Hindlimb muscle (tissue), 1 donor: ENCODE measurements at regions not wholly inside any gene's neighbourhood (a gene's known extent, or its start where the extent isn't known, plus 50 kb on each side); places are given as distances from the start of the nearest gene placed in this dataset.

Experiments
- DNase-seq: peaks from one replicate; pipeline ENCODE4 v3.0.0-alpha.2; 2013

GRCh38 chr7:88700725-88701124, 58.8 kb upstream of the ZNF804B start:
- DNase-seq, result no peak

- no peak for DNase-seq
Measured at GRCh38 chr7:88694207-88694606, 65.3 kb upstream of the ZNF804B start.

- no peak for DNase-seq
Measured at GRCh38 chr7:88693131-88693530, 66.4 kb upstream of the ZNF804B start.

- no peak for DNase-seq
Measured at GRCh38 chr7:88692493-88692892, 67.0 kb upstream of the ZNF804B start.

GRCh38 chr7:88689821-88690220, 69.7 kb upstream of the ZNF804B start:
- DNase-seq, result no peak

GRCh38 chr7:88688222-88688621, 71.3 kb upstream of the ZNF804B start:
- DNase-seq, result no peak

- no peak for DNase-seq
Measured at GRCh38 chr7:88686468-88687229, 72.9 kb upstream of the ZNF804B start.

- no peak for DNase-seq
Measured at GRCh38 chr7:88681682-88682081, 77.8 kb upstream of the ZNF804B start.

GRCh38 chr7:88670536-88670935, 89.0 kb upstream of the ZNF804B start:
- DNase-seq, result no peak

GRCh38 chr7:88669913-88670312, 89.6 kb upstream of the ZNF804B start:
- DNase-seq, result no peak

GRCh38 chr7:88668591-88668990, 90.9 kb upstream of the ZNF804B start:
- DNase-seq, result no peak

GRCh38 chr7:88666626-88667025, 92.9 kb upstream of the ZNF804B start:
- DNase-seq, result no peak

- DNase-seq, result no peak
Measured at GRCh38 chr7:88665892-88666514, 93.5 kb upstream of the ZNF804B start.

GRCh38 chr7:88664630-88665233, 94.8 kb upstream of the ZNF804B start:
- no peak for DNase-seq

- DNase-seq, result no peak
Measured at GRCh38 chr7:88661921-88662320, 97.6 kb upstream of the ZNF804B start.

- DNase-seq, result no peak
Measured at GRCh38 chr7:88647825-88648224, 111.7 kb upstream of the ZNF804B start.

GRCh38 chr7:88638583-88638982, 120.9 kb upstream of the ZNF804B start:
- no peak for DNase-seq

GRCh38 chr7:88637795-88638194, 121.7 kb upstream of the ZNF804B start:
- no peak for DNase-seq

- DNase-seq, result no peak
Measured at GRCh38 chr7:88635149-88635548, 124.4 kb upstream of the ZNF804B start.

- no peak for DNase-seq
Measured at GRCh38 chr7:88629559-88629958, 129.9 kb upstream of the ZNF804B start.

- DNase-seq, result no peak
Measured at GRCh38 chr7:88628363-88629085, 131.0 kb upstream of the ZNF804B start.

GRCh38 chr7:88617185-88617584, 142.3 kb upstream of the ZNF804B start:
- no peak for DNase-seq

- no peak for DNase-seq
Measured at GRCh38 chr7:88615336-88615735, 144.2 kb upstream of the ZNF804B start.
